Endometrium (tissue), 2 donors: ENCODE measurements at regions not wholly inside any gene's neighbourhood (a gene's known extent, or its start where the extent isn't known, plus 50 kb on each side); places are given as distances from the start of the nearest gene placed in this dataset.

Source experiments
- FAIRE-seq: peaks from 2 replicates; lab custom pipeline; 2012; peaks lifted over from hg19 to GRCh38; lab: Jason Lieb, UNC
- donor health status: control.
- donor health status: control.

DNA sequence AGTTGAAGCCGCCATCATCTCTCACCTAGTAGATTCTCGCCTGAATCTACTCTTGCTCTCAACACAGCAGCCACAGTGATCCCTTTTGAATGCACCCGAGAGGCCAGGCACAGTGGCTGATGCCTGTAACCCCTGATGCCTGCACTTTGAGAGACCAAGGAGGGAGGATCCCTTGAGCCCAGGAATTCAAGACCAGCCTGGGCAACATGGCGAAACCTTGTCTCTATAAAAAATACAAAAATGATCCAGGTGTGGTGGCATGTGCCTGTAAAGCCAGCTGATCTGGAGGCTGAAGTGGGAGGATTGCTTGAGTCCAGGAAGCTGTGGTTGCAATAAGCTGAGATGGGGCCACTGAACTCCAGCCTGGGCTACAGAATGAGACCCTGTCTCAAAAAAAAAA, 60.3 kb upstream of the EML4 start:
- FAIRE-seq = no peak

DNA sequence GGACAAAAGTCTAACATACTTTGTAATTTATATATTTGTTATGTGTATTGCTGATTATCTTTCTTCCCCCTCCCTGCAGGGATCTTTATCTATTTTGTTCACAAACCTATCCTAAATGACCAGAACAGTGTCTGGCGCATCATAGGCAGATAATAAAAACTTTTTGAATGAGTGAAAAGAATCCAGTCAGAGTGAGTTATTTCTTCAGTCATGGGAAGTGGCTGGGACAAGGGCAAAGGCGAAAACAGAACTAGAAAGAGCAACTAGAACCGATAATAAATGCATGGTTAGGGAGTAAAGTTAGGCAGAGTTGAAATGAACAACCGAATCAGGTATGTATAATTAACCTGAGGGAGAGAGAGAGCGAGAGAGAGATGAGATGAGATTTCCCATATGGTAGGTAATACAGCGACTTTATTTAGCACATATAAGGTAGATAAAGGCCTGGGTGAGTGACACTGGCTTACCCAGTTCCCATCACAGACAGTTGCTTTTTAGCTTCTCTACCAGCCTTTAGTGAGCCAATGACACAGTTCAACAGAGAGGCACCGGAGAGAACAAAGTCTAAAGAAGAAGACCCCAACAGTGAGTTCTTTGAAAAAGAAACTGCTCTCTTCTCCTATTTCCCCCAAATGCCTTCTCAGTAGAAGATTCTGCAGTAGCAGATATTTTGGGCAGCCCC, 59.1 kb upstream of the EML4 start:
- no peak for FAIRE-seq

DNA sequence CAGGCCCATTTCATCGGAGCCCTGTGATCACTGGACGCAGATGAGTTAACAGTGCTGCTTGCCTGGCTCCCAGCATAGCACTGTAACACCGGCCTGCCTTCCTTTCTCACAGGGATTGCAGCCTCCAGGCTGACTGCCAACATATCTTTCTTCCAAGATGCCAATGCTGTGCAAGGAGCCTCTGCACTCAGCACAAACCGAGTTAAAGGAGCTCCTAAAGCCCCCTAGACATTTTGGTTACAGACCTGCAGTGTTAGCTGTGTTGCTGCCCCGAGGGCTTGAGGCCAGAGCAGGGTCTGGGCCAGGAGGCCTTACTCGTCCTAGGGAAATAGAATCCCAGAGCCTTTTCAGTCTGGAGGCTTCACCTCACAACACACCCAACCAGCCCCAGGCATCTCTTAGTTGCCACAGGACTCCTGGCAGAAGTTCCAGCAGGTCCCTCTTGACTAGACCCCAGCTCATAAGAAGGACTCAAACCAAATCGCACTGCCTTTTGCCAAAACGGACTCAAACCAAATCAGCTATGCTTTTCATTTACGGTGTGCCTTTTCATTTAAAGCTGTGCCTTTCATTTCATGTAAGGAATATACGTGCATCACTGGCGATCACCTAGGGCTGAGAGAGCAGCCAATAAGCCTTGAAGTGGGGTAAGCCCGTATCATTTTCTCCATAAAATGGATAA, 58.4 kb upstream of the EML4 start:
- no peak for FAIRE-seq

DNA sequence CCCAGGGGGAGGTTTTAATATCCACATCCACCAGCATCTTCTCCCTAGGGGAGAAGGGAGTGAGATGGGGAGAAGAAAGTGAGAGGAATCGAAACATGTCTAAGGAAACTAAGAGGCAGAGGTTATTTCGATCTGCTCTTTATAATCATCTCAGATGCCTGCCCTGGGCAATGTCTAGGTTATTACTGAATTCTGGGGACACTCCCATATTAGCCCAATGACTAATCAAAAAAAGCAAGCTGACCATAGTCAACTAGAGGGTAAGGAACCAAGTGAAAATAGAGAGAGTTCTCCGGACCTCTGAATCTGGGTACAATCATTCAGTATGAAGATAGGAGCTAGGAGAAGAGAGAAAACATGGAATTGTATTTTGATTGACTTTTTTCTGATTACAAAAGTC, 56.7 kb upstream of the EML4 start:
- no peak for FAIRE-seq

DNA sequence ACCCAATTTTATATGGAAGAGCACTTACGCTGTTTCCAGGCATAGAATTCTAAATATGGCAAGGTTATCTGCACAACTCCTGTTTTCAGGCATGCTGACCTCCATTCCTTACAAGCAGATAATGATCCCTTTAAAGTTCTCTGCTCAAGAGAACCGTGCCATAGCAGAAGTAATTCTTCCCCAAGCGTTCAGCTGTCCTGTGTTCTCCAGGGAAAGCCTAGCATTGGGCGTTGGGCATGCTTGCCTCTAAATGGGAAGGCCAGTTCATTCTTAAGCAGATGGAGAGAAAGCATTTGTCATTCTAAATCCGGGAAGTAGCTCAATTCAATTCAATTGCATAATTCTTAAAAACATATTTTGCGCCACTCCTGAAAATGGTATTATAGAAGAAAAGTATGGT, 55.7 kb upstream of the EML4 start:
- FAIRE-seq = no peak

DNA sequence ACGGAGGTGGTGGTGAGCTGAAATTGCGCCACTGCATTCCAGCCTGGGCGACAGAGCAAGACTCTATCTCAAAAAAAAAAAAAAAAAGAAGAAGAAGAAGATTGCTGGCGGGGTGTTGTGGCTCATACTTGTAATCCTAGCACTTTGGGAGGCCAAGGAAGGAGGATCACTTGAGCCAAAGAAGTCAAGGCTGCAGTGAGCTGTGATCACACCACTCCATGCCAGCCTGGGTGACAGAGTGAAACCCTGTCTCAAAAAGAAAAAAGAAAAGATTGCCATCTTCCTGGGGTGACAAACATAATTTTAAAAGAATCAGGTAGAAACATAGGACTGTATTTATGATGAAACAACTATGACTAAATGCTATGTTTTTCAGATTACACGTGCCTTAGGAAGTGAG, 55.1 kb upstream of the EML4 start:
- no peak for FAIRE-seq

DNA sequence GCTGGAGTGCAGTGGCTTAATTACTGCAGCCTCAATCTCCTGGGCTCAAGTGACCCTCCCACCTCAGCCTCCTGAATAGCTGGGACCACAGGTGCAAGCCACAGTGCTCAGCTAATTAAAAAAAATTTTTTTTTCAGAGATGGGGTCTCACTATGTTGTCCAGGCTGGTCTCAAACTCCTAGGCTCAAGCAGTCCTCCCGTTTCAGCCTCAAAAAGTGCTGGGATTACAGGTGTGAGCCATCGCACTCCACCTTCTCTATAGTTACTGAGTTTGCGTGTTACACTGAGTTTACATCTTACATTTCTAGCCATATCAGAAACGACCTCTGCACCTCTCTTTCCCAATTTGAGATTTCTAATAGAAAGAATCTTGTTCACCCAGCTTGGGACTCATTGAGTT, 53.6 kb upstream of the EML4 start:
- no peak for FAIRE-seq

DNA sequence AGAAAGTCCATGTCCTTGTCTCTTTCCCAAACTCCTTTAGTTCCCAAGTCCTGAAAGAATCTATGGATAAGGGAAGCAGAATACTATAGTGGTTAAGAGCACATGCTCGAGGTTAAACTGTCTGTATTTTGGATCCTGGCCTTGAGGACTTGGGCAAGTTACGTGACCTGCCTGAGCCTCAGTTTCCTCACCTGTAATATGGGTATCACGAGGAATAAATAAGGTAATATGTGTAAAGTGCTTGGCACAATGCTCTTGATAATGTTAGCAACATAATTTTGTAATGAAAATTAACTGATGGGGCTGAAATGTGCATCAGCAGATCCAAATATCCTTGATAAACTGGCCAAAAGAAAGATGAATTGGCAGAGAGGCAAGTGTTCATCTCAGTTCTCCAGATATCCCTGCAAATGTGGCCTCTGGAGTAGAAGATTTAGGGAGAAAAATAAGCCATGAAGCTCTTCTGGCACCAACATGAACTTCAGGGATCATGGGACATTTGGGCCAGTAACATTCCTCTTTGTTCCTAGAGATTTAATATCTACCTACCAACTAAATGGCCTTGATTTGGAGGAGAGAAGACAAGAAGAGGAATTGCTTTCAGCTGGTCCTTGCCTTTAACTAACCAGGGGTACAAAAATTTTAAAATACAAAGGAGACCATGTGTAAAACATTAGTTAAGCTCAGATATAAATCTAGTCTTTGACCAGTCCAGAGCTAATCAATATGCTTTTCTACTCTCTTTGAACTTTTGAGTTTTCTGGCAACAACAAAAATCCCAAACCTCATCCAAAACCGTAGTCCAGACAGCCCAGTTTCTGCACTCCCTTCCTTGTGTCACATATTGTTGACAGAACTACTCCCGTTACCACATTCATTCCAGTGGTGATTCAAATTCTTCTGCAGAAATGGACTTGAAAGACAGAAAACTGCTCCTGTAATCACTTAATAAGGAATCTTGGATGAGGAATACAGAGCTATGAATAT, 52.7 kb upstream of the EML4 start:
- FAIRE-seq = peak; percentile 70

DNA sequence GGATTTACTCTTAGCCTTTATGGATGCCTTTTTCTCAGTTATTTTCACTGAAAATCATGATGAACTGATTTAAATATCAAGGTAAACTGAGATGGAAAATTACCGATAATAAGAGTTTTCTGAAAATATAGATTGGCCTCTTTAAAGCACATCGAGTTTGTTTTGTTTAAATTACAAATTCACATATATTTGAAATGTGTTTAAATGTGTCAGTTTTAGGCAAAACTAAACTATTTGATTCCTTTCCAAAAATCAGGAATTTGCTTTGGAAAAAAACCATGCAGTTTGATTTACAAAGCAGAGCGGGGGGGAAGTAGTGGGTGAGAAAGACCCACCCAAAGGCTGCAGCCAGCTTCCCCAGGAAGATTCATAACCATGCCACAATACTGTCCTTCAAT, 52.0 kb upstream of the EML4 start:
- FAIRE-seq = no peak

DNA sequence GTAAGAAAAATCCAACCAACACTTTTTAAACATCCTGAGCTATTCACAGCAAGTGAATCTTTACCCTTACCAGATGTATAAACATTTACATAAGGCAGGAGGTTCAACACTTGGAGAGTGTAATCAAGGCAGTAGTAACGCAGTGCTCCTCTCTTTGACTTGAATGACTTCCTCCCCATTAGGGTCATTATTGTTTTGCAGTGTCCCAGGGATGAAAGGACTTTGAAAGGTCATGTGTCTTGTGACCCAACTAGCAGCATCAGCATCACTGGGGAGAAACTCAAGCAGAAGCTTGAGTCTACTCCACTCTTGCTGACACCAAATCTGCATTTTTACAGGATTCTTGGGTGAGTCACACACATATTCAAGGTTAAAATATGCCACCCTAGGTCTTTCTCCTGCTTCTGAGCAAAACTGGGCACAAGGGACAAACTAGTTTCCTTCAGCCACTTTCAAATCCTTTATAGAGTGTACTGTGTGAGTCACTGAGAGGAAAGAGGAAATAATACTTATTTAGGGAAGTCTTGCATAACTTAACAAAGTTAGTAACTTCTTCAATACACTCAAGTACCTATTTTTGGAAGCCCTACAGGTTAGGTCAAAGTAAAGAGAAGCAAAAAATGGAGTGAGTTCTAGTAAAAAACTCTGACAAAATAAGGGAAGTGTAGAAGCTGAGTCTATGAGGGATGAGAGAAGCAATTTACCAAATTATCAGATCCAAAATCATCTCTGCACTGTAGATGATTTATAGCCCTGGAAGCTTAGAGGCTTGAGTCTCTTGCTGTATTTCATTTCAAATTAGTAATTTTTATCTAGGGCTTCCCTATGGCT, 51.0 kb upstream of the EML4 start:
- no peak for FAIRE-seq

DNA sequence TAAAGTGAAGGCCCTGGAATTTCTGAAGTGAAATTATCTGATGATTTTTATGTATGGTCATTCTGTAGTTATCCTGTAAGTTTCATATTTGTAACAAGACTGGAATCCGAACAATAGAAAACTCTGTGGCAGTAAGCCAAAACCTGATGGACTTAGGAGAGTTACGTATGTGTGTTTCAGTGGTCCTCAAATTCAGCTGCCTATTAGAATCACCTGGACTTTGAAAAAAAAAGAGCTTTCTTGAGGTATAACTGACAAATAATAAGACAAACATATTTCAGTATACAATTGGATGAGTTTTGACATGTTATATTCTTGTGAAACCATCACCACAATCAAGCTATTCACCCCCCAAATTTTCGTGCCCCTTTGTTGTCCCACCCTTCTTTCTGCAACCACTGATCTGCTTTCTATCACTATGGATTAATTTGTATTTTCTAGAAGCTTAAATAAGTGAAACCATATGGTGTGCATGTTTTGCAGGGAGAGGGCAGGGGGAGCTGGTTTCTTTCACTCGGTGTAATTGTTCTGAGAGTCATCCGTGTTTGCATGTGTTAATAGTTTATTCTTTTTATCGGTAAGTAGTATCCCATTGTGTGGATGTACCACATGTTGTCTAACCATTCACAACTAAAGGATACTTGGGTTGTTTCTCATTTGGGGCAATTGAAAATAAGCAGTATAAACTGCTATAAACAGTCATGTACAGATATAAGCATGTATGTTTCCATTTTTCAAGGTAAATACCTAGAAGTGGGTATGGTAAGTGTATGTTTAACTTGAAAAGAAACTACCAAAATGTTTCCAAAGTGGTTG, 50.2 kb upstream of the EML4 start:
- no peak for FAIRE-seq
